Right ventricle myocardium inferior (tissue), 1 donor: ENCODE measurements at regions not wholly inside any gene's neighbourhood (a gene's known extent, or its start where the extent isn't known, plus 50 kb on each side); places are given as distances from the start of the nearest gene placed in this dataset.

Experiments used
- ATAC-seq: fragments of 200-7000 bp; cut with Tn5 transposase; one replicate; pipeline ENCODE4 v1.9.1; 2020; ENCODE audit warnings: mild to moderate bottlenecking, moderate library complexity
- DNase-seq: peaks from one replicate; pipeline ENCODE4 v3.0.0; 2021; ENCODE audit errors: missing footprints
- intact Hi-C: fragments of 100-400 bp; cut with DNase I; formaldehyde crosslinking; loops from one replicate; pipeline ENCODE4 v1.11.0; 2022
- donor health status: DM: no; HTN: yes; CAD: no; lungs with severe emphysema.

GRCh38 chr20:55714082-55714481 lies 291.2 kb downstream of the CBLN4 start:
- no peak for ATAC-seq
- no peak for DNase-seq
- intact Hi-C loops = no loop called here

DNA sequence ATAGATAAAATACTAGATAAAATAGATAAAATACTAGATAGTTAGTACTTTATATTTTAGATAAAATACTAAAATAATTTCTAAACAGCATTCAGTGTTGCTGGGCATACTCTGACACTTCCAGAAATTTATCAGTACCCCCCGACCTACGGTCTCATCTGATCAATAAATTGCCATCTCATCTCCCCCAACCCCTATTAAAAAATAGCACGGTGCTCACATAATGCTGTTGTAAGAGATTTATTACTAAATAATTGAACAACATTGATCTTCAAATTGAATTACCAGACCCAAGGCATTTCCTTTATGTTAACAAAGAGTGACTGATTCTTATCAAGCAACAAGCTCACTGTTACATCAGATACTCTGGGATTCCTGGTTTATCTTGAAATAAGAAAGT lies 300.9 kb downstream of the CBLN4 start:
- ATAC-seq = no peak
- intact Hi-C loops = no loop called here
- no peak for DNase-seq

DNA sequence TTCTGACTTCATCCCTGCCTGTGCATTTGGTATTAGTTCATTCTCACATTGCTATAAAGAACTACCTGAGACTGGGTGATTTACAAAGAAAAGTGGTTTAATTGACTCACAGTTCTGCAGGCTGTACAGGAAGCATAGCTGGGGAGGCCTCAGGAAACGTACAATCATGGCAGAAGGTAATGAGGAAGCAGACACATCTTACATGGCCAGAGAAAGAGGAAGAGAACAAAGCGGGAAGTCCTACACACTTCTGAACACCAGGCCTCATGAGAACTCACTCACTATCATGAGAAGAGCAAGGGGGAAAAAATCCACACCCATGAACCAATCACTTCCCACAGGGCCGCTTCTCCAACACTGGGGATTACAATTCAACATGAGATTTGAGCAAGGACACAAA lies 303.9 kb downstream of the CBLN4 start:
- no peak for ATAC-seq
- intact Hi-C loops = no loop called here
- no peak for DNase-seq

DNA sequence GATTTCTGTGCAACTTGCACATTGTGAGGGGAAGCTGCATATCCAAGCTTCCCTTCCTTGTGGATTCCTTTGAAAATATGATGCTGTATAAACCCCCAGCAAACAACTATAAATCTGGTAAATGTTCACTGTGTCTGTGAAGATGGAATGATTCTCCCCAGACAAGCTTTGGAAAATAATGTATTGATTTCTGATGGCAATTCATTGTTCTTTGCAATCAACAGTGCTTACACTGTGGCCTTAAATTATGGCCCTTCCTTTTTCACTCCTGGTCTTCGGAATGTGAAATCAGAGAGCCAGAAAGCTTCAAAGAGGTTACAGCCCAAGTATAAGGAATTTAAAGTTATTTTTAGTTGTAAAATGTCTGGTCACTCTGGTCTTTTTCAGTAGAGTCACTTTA lies 308.8 kb downstream of the CBLN4 start:
- no peak for ATAC-seq
- no peak for DNase-seq
- intact Hi-C loops = no loop called here

DNA sequence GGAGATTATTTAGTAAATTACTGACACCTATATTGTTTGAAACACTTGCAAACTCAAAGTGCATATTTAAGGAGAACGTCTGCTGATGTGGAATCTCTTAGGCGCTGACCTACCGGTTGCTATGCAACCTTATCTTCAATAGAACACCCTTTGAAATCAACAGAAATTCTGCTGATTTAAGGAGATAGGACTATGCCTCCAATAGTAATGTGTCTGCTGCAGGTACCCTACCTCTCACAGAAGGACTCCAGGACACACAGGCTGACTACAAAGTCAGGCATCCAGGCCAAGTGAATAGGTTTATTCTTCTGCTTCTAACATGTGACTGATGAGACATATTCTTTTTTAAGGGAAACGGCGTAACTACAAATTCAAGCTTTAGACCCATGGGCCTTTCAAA lies 311.7 kb downstream of the CBLN4 start:
- DNase-seq (no peak), ATAC-seq (no peak)
- intact Hi-C loops = no loop called here

DNA sequence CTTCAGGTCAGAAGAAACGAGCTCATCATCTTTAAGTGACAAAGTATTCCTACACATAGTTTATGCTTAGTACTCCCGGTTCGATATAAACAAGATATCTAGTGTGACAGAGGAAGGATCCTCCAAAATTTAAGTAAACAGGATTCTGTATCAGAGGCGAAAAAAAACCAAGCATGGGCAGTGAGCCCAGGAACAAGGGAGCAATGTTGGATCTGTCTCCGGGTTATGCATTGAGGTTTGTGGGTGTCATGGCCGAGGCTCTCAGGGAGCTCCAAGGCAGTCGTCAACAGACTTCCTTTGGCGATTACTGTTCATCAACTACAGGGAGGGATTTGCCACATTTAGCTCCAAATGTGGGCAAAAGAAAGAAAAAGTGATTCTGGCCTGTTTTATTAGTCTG lies 319.5 kb downstream of the CBLN4 start:
- DNase-seq (no peak), ATAC-seq (no peak)
- intact Hi-C loops = no loop called here

DNA sequence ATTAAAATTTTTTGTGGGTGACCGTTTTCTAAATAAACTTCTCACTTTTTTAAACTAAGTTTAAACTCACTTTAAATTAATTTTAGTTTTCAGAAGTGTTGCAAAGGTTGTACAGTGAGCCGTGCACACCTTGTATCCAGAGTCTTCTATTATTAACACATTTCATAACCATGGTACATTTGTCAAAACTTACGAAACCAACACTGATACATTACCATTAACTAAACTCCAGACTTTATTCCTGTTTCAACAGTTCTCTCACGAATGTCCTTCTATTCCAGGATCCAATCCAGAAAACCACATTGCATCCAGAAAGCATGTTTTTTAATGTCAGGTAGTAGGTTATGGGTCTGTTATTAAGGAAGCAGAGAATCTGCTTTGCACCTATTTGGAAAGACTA lies 319.9 kb downstream of the CBLN4 start:
- intact Hi-C loops = no loop called here

GRCh38 chr20:55684578-55684977 lies 320.7 kb downstream of the CBLN4 start:
- intact Hi-C loops = no loop called here
- ATAC-seq = peak; percentile 46
- DNase-seq = no peak

More for the DNA sequence above, 319.9 kb downstream of the CBLN4 start:
- DNase-seq = no peak
- ATAC-seq = no peak

DNA sequence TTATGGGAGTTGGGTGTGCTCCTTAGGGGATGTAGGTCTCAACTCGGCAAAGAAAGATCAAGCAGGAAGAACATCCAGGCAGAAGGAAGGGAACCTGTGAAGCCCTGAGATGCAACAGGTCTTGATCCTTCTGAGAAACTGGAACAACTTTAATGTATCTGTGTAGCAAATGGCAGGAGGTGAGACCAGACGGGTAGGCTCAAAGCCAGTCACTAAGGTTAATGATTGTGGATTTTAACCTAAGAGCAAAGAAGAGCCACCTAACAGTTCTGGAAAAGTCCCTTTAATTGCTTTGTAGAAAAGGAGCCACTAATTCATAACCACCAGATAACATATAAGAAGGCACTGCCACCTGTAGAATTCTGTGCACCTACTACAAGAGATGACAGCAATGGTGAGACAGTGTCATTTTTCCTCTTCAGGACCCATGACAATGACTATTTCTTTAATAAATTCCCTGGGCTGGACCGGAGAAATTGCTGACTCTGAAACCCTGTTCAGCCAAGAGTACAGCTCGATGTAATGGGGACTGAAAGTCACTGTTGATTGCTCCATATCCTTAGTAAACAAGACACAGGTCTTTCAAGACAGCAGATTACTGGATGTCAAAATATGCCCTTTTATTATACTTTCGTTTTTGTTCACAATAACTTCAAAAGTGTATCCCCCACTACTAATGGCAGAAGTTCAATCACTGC lies 326.2 kb downstream of the CBLN4 start:
- ATAC-seq (no peak), DNase-seq (no peak)
- intact Hi-C loops = no loop called here

- intact Hi-C loops = no loop called here
- ATAC-seq = no peak
- no peak for DNase-seq
Observed at GRCh38 chr20:55678126-55678525, 327.2 kb downstream of the CBLN4 start.

GRCh38 chr20:55677011-55677410 lies 328.3 kb downstream of the CBLN4 start:
- DNase-seq (no peak), ATAC-seq (no peak)
- intact Hi-C loops = no loop called here

DNA sequence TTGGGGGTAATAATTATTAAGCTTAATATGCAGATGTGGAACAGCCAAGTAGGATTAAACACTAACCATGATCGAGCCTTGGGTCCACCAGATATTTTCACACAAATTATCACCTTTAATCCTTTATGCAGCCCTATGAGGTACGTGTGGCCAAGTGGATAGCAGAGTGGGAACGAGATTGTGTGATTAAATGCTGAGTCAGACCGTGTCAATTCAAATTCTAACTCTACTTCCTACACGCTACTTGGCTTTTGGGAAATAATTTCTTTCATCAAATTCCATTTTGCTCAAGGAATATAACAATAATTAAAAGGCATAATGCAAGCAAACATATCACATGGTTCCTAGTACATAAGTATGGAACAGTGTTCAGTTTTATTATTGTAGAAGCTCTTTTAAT lies 329.2 kb downstream of the CBLN4 start:
- no peak for ATAC-seq
- DNase-seq = no peak
- intact Hi-C loops = no loop called here

- DNase-seq (no peak), ATAC-seq (no peak)
- intact Hi-C loops = no loop called here
Observed at GRCh38 chr20:55668631-55669030, 336.7 kb downstream of the CBLN4 start.

GRCh38 chr20:55667955-55668354 lies 337.4 kb downstream of the CBLN4 start:
- intact Hi-C loops = no loop called here
- no peak for ATAC-seq
- no peak for DNase-seq

DNA sequence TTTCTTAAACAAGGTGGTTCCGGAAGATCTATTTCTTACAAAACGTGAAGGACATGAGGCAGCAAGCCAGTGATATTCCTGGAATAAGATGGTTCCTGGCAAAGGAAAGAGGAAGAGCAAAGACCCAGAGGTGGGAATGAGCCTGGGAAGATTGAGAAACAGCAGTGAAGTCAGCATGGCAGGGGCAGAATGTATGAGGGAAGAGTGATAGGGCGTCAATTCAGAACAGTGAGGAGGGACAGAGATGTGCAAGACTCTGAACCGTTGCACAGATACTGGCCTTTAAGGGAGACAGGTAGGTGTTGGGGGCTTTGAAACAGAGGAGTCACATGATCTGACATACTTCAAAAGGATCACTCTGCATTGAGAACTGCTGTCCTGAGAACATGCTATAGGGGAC lies 338.3 kb downstream of the CBLN4 start:
- ATAC-seq (no peak), DNase-seq (no peak)
- intact Hi-C loops = no loop called here

GRCh38 chr20:55656231-55656775 lies 349.0 kb downstream of the CBLN4 start:
- DNase-seq (no peak), ATAC-seq (no peak)
- intact Hi-C loops = no loop called here

- DNase-seq (no peak), ATAC-seq (no peak)
- intact Hi-C loops = no loop called here
Observed at GRCh38 chr20:55650657-55651360, 354.5 kb downstream of the CBLN4 start.

- no peak for DNase-seq
- intact Hi-C loops = no loop called here
- no peak for ATAC-seq
Observed at GRCh38 chr20:55649254-55649653, 356.1 kb downstream of the CBLN4 start.

- intact Hi-C loops = no loop called here
- ATAC-seq = no peak
- no peak for DNase-seq
Observed at GRCh38 chr20:55646851-55647250, 358.5 kb downstream of the CBLN4 start.

DNA sequence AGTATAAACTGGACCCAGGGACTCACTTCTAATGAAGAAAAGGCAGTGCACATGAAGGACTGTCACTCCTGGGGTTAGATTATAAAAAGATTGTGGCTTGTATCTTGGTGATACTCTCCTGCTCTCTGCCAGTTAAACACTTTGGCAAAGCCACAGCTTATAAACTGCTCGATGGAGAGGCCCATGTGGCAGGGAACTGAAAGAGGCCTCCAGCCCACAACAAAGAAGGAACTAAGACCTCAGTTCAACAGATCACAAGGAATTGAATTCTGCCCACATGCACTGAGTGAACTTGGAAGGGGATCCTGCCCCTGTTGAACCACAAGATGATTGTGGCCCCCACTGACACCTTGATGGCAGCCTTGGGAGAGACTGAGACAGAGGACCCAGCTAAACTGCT lies 363.8 kb downstream of the CBLN4 start:
- no peak for ATAC-seq
- no peak for DNase-seq
- intact Hi-C loops = no loop called here

DNA sequence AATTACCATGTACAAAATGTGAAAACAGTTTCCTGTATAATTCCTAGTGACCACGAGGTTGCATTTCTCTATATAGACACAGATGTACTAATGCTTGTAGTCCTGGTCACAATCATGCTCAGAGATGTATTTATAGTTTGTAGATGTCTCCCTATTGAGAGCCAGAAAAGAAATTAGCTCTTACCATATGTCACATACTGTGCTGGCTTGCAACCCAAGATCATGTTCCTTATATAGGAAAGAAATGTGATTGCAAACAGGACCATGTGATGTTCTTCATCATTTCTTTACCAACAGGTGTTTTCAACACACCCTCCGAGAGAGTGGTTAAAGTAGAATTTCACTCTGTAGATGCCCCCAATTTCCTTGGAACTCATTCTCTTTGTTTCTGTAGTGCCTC lies 369.4 kb downstream of the CBLN4 start:
- DNase-seq (no peak), ATAC-seq (no peak)
- intact Hi-C loops = no loop called here
